Esophagus mucosa (tissue), 1 donor: ENCODE measurements at regions not wholly inside any gene's neighbourhood (a gene's known extent, or its start where the extent isn't known, plus 50 kb on each side); places are given as distances from the start of the nearest gene placed in this dataset.

Experiments used
- ATAC-seq: fragments of 200-7000 bp; cut with Tn5 transposase; one replicate; pipeline ENCODE4 v1.9.1; 2020
- donor health status: DM: yes; HTN: yes; CAD: no.

- ATAC-seq = no peak
Measured at GRCh38 chr7:67566101-67566500, 569.5 kb downstream of the TYW1 start.

- no peak for ATAC-seq
Measured at GRCh38 chr7:67571026-67571545, 574.5 kb downstream of the TYW1 start.

GRCh38 chr7:67573639-67574038, 577.0 kb downstream of the TYW1 start:
- no peak for ATAC-seq

GRCh38 chr7:67588631-67589030, 592.0 kb downstream of the TYW1 start:
- no peak for ATAC-seq

GRCh38 chr7:67589183-67589582, 592.5 kb downstream of the TYW1 start:
- no peak for ATAC-seq

- no peak for ATAC-seq
Measured at GRCh38 chr7:67590649-67591048, 594.0 kb downstream of the TYW1 start.

- no peak for ATAC-seq
Measured at GRCh38 chr7:67593794-67594193, 597.2 kb downstream of the TYW1 start.

- no peak for ATAC-seq
Measured at GRCh38 chr7:67595431-67596180, 599.0 kb downstream of the TYW1 start.

GRCh38 chr7:67597161-67597560, 600.5 kb downstream of the TYW1 start:
- ATAC-seq = no peak

GRCh38 chr7:67598469-67598868, 601.8 kb downstream of the TYW1 start:
- no peak for ATAC-seq

- ATAC-seq = no peak
Measured at GRCh38 chr7:67599331-67600062, 602.9 kb downstream of the TYW1 start.

GRCh38 chr7:67602246-67602887, 605.7 kb downstream of the TYW1 start:
- ATAC-seq = no peak

GRCh38 chr7:67604461-67605386, 608.1 kb downstream of the TYW1 start:
- ATAC-seq = no peak

- no peak for ATAC-seq
Measured at GRCh38 chr7:67608806-67609205, 612.2 kb downstream of the TYW1 start.

GRCh38 chr7:67610897-67611296, 614.3 kb downstream of the TYW1 start:
- no peak for ATAC-seq

- ATAC-seq = no peak
Measured at GRCh38 chr7:67614843-67615242, 618.2 kb downstream of the TYW1 start.

- ATAC-seq = no peak
Measured at GRCh38 chr7:67616517-67616916, 619.9 kb downstream of the TYW1 start.

GRCh38 chr7:67618556-67619162, 622.0 kb downstream of the TYW1 start:
- no peak for ATAC-seq

- no peak for ATAC-seq
Measured at GRCh38 chr7:67619175-67619574, 622.5 kb downstream of the TYW1 start.

- no peak for ATAC-seq
Measured at GRCh38 chr7:67620216-67620933, 623.7 kb downstream of the TYW1 start.

- no peak for ATAC-seq
Measured at GRCh38 chr7:67621704-67622103, 625.1 kb downstream of the TYW1 start.
